ENCODE measurements at regions not wholly inside any gene's neighbourhood (a gene's known extent, or its start where the extent isn't known, plus 50 kb on each side); places are given as distances from the start of the nearest gene placed in this dataset.

DNA sequence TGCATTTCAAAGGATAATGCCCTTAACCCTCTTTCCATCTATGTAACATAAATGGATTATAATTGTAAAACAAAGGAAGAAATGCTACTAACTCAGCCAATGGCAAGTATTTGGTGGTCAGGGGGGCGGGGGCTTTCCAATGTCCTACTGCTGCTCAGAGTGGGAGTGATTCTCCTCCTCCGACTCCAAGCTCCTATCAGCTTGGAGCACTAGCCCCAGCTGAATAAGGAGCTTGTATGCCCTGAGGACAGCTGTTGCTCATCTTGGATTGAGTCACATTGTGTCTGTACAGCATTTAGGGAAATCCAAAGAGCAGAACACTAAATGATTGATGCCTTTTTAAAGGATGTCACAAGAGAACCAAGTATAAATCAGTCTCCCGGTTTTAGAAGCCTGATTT is 105.6 kb upstream of the ZNF521 start:
- DNase-seq (ENCODE audit: low spot score) (no peak), ATAC-seq (ENCODE audit: low FRiP score) (no peak)
- TF ChIP-seq, protein P1, sequence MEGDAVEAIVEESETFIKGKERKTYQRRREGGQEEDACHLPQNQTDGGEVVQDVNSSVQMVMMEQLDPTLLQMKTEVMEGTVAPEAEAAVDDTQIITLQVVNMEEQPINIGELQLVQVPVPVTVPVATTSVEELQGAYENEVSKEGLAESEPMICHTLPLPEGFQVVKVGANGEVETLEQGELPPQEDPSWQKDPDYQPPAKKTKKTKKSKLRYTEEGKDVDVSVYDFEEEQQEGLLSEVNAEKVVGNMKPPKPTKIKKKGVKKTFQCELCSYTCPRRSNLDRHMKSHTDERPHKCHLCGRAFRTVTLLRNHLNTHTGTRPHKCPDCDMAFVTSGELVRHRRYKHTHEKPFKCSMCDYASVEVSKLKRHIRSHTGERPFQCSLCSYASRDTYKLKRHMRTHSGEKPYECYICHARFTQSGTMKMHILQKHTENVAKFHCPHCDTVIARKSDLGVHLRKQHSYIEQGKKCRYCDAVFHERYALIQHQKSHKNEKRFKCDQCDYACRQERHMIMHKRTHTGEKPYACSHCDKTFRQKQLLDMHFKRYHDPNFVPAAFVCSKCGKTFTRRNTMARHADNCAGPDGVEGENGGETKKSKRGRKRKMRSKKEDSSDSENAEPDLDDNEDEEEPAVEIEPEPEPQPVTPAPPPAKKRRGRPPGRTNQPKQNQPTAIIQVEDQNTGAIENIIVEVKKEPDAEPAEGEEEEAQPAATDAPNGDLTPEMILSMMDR (IDR thresholded peaks at IDR 0.05), result no peak

GRCh38 chr18:25457126-25457525 is 105.2 kb upstream of the ZNF521 start:
- ATAC-seq (ENCODE audit: low FRiP score), result no peak
- TF ChIP-seq, protein P1 (IDR thresholded peaks at IDR 0.05), result no peak
- no peak for DNase-seq (ENCODE audit: low spot score)

DNA sequence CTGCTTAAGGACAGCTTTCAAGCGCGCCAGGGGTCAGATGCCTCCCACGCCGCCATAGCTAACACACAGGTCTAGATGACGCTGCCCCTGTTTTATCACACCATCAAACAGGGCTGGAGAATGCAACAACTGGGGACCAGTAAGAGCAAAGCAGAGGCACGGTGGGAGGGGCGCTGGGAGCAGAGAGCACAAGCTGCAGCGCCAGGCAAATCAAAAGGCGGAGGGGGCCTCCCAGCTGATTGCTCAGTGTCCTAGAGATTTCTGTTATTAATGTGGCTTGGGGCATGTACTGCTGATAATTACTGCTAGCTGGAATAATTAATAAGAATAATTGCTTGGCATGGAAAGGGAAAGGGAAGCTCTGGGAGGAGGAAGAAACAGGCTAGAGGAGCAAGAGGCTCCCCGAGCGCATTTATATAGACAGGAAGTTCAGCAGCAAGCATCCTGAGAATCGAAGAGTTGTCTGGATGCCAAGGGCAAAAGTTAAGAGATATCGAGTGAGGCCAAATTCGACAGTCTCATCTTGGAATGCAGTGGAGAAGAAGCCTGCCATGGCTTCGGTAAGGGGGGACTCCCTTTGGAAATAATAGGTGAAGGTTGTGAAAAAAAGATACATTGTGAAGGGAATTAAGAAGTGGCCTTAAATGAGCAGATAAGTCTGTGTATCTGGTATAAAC is 104.5 kb upstream of the ZNF521 start:
- ATAC-seq (ENCODE audit: low FRiP score), result no peak
- TF ChIP-seq, protein P1 (IDR thresholded peaks at IDR 0.05), result no peak
- no peak for DNase-seq (ENCODE audit: low spot score)

DNA sequence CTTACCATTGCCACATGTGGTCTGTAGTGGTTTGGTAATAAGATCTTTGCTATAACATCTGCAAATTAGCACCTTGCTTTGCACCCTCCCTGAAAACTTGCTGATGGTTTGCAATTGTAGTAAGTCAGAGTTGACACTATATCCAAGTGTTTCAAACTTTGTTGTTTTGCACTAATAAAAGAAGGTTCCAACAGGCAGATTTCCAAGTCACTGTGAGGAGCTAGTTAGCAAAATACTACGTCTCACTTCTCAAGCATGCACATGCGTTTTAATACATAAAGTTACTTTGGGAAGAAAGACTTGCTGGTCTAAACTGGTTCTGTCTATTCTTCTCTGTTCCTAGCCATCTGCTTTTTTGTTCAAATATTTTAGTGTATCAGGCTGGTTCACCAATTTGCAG is 103.7 kb upstream of the ZNF521 start:
- TF ChIP-seq, protein P1 (IDR thresholded peaks at IDR 0.05), result no peak
- no peak for DNase-seq (ENCODE audit: low spot score)
- no peak for ATAC-seq (ENCODE audit: low FRiP score)

DNA sequence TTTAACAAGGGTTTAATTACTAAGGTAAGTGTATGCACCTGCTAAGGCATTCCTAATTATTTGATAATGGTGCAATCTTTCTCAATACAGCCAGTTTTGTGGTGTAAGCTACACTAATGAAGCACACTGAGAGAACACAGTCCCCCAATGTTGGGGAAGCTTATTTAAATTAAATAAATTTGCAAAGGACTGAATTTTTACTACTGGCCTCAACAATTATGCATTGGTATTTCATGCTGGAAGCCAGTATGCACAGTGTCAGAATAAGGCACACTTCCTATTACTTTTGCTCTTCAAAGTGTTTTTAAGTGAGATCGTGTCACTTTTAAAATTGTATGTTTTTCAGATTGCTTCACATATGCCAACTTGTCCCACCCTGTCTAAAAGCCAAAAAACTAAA is 103.2 kb upstream of the ZNF521 start:
- ATAC-seq (ENCODE audit: low FRiP score) (no peak), DNase-seq (ENCODE audit: low spot score) (no peak)
- TF ChIP-seq, protein P1 (IDR thresholded peaks at IDR 0.05), result no peak

DNA sequence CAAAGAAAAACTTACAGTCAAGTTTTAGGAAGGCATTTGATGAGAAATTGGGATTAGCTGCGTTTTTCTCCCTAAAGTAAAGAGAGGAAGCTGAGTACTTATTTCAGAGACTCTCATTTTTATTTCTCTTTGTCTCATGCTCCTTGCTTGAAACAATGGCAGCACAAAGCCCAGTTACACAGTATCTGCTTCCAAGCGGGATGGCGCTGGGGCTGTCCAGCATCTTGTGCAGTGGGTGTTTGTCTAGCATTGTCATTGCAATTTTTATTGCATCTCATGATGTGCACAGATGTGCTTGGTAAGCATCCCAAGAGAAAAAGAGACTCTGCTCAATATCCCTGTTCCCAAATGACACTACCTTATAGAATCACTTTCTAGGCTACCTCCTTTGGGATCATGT is 102.8 kb upstream of the ZNF521 start:
- TF ChIP-seq, protein P1 (IDR thresholded peaks at IDR 0.05), result no peak
- ATAC-seq (ENCODE audit: low FRiP score) (no peak), DNase-seq (ENCODE audit: low spot score) (no peak)

DNA sequence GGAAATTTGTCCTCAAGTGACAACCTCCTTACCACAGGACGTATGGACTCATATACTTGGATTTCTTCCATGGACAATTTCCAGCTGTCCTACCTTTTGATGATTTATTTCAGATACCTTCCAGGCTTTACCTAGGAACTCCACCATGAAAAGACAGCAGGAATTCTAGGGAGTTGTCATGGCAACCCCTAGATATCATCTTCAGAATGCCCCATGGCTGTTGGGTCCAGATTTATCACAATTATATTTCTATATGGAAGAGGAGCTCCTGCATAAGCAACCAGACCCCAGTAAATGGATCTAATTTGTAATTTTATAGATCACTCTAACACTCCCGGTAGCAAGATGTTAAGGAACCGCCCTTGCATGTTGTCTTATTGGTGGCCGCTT is 102.3 kb upstream of the ZNF521 start:
- TF ChIP-seq, protein P1 (IDR thresholded peaks at IDR 0.05), result no peak
- no peak for ATAC-seq (ENCODE audit: low FRiP score)
- DNase-seq (ENCODE audit: low spot score), result no peak

Measured in omental fat pad (tissue), 3 donors.